Erythroblast (primary cell): ENCODE measurements at regions not wholly inside any gene's neighbourhood (a gene's known extent, or its start where the extent isn't known, plus 50 kb on each side); places are given as distances from the start of the nearest gene placed in this dataset.

Experiments used
- DNase-seq, 2 experiments: peaks; one replicate each; lab custom pipeline; 2025; lab: John Stamatoyannopoulos, UW
- GATA1 ChIP-seq: IDR thresholded peaks from 2 replicates; pipeline ENCODE4 v1.6.1; 2011; ENCODE audit warnings: low read depth, mild to moderate bottlenecking, control low read depth, low read length, moderate library complexity
- POLR2A ChIP-seq: IDR thresholded peaks from 2 replicates; pipeline ENCODE4 v1.6.1; 2011; ENCODE audit warnings: mild to moderate bottlenecking, low read length

DNA sequence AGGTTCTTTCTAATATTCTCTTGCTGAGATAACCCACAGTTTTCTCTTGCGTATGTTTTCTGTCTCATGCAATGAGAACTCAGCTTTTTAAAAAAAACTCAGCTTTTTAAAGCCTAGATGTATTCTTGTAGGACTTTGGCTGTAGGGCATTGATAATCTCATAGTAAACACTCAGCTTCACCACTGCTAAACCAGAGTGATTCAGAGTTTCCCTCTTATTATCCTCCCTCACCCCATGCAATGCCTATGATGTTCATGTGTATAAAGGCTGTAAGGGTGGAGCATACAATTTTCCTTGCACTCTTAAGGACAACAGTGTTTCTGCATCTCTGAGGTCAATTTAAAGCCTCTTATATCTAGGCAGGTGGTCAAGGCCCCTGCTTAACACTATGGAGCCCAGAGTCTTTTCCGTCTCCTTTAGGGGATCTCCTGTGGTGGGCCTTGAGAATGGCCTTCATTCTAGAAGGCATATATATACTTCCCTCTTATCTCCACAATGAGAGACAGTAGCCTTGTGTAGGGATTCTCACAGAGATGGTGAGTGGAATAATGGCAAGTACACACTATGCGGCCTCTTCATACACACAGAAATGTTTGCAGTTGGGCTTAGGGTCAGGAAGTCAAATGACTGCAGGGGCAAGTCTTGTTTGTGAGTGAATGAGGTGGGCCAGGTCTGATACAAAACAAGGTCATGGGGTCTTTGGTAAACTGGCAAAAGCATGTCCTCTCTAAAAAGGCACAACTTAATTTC lies 279.6 kb downstream of the HS3ST3A1 start:
- TF ChIP-seq POLR2A (no peak), GATA1 (no peak)
- no peak for DNase-seq

DNA sequence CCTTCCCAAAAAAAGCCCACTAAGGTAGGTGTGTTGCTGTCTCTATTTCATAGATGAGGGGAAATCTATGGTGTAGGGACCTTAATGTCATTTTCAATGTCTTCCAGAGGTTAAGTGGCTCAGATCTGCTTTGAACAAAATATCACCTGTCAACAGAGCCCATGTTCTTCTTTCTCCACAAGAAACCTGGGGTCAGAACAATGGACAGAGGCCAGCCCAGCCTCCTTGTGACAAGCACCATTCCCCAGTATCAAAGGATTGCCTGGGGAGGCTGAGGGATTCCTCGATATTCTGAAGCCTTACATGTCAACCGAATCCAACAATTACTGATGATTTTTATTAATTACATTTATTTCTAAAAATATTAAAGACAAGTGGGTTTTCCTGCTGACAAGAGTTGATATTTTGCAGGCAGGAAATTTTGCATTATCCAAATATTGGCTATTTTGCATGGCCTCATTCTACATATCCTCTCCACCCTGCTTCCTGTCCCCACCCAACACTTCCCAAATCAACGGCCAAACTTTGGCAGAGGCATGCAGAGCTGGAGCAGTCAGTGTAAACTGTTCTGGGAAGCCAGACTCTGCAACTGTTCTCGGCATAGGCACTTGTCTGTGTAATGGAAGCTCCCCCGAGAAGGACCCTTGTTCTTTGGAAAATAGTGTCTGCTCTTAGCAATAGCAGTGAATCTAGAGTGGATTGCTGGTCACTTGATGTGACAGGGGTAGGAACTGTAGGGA lies 281.5 kb downstream of the HS3ST3A1 start:
- DNase-seq: no peak
- TF ChIP-seq GATA1 (no peak), POLR2A (no peak)

DNA sequence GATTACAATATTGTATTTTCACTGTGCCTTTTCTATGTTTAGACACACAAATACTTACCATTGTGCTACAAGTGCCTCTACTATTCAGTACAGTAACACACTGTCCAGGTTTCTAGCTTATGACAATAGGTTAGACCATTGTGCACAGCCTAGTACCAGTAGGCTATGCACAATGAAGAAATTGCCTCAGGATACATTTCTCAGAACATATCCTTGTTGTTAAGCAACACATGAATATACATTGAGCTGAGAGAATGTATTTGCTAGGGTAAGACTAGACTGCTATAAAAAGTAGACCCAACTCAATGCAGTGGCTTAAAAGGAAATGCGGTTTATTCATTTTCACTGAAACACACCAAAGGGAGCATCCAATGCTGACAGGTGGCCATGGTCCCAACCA lies 285.1 kb downstream of the HS3ST3A1 start:
- TF ChIP-seq GATA1: no peak
- TF ChIP-seq POLR2A: no peak
- DNase-seq: no peak

DNA sequence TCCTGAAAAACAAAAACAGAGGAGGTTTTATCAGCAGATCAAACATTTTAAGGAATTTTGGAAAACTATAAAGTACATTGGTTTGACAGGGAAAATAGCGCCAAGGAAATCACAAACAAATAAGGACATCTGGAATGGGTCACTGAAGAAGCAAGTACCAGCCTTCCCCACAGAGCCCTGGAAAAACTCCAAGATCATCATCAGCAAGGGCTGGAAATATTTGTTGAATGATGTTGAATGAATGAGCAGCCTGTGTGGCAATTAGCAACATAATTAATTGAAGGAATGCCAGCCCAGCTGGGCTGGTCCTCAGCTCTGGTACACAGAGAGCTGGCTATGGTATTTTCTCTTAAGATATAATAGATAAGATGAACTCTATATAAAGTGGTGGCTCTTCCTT lies 290.4 kb downstream of the HS3ST3A1 start:
- no peak for DNase-seq
- TF ChIP-seq POLR2A (no peak), GATA1 (no peak)

DNA sequence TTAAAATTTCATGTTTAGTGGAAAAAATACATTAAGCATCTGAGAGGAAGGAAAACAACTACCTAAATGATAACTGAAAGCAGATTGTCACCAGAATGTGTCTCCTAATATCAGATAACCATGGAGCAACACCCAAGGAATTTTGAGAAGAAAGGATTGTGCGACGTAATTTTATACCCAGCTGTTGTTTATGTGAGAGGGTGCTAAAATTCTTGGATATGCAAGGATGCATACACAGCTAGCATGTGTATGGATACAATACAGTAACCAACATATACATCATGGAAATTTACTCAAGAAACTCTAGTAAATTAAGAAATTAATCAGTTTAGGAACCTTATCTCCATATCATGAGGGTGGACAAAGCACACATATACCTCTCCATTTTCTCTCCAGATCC lies 290.9 kb downstream of the HS3ST3A1 start:
- no peak for DNase-seq
- TF ChIP-seq GATA1: no peak
- TF ChIP-seq POLR2A: no peak

DNA sequence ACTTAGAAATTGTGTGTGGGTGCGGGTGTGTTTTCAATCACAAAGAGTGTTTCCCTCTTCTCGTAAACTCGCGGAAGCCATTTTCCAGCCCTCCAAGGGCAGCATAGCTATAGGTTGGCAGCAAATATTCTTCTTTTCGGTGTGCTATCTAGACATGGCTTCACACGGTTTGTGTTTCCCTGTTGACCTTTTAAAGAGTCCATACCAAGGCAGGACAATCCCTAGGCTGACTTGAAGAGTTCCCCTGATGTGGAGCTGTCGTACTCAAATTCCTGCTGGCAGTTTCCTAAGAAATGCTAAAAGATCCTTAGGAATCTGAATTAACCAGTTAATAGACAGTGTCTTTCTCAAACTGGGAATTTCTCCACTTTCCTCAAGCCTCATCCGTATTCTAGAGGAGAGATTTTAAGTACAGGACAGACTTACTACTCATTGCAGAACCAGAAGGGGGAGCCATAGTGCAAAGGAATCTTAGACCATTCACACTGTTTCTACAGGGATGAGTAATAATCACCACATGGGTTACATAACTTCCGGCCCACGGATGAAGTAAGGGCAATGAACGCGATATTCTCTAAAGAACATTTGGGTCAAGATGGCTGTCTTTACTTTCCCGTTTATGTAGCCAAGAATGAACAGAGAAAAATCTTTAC lies 288.6 kb upstream of the ELAC2 start:
- peak; percentile 51 to 71 for DNase-seq
- no peak for TF ChIP-seq POLR2A
- TF ChIP-seq GATA1: no peak

DNA sequence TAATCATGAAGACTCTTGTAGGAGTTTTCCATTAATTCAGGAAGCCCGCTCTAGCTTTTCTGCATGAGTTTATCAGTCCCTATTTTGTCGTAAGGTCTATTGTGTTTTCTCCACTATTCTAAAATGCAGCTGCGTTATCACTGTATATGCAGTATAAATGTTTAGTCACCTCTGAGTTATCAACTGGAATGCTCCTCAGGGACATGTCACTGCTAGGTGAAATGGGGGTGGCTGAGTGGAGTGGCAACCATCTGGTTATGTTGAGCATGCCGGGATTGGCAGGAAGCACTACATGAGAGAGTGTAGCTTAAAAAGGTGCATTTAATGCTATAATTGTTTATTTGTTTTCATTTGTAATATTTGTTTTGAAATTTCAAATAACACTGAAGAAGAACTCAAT lies 285.2 kb upstream of the ELAC2 start:
- TF ChIP-seq POLR2A (no peak), GATA1 (no peak)
- no peak for DNase-seq

DNA sequence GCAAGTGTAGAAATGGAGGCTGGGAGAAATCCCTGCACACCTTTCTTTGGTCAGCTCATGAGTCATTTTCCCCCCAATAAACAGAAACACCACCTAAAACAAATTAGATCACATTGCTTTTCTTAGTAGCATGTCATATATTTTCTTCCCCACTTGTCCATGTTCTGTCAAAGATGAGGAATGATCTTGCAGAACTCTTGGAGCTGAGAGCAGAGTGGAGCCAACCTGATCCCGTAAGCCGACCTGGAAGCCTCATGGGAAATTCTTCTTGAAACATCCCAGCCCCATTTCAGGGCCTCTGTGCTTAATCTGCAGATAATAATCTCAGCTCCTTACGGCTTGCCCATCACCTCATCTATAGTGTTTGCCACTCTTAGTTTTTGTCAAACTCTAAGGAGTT lies 284.6 kb upstream of the ELAC2 start:
- TF ChIP-seq GATA1 (no peak), POLR2A (no peak)
- no peak for DNase-seq

DNA sequence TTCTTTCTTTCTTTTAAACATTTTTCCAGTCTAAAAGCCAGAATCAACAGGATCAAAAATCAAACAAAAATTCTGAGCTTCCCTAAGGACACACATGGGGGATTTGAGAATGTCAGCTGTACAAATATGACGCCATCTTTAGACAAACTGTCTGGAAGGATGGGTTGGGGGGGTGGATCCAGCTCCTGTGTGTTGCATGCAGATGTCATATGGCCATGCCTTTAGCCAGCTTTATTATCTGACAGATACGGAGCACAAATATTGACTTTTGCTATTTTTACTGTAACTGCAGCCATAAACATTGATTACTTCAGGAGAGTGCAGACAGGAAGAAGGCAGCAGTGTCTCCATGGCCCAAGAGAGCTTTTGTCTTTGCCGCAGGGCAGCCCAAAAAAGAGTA lies 279.4 kb upstream of the ELAC2 start:
- TF ChIP-seq POLR2A (no peak), GATA1 (no peak)
- no peak for DNase-seq

DNA sequence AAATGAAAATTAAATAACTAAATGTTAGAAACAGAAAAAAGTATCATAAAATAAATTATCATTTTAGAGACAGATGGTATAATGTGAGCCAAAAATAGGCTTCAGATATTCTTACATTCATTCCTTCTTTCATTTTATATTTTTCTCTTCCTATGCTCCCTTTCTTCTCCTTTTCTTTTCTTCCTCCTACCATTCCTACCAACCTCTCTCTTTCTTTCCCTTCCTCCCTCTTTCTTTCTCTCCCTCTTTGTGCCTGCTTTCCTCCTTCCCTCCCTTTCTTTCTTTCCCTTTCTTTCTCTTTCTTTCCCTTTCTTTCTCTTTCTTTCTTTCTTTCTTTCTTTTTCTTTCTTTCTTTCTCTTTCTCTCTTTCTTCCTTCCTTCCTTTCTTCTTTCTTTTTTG lies 275.6 kb upstream of the ELAC2 start:
- DNase-seq: no peak
- no peak for TF ChIP-seq GATA1
- TF ChIP-seq POLR2A: no peak

DNA sequence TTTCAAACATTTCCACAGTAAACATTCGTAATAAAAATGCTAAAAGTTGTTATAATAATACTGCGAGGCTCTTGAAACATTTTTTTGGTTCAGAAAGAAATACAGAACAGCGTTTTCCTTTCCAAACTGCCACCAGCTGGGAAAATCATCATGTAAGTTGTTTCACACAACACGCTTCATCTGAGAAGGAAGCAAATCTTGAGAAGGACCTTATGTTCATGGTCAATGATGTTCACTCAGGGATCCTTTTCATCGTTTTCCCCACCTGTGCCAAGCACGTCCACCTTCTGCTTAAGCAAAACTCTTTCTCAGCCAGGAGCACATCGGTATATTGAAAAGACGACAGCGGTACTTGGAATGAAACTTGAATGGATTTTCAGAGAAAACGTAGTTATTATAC lies 274.5 kb upstream of the ELAC2 start:
- DNase-seq: no peak
- no peak for TF ChIP-seq GATA1
- no peak for TF ChIP-seq POLR2A

DNA sequence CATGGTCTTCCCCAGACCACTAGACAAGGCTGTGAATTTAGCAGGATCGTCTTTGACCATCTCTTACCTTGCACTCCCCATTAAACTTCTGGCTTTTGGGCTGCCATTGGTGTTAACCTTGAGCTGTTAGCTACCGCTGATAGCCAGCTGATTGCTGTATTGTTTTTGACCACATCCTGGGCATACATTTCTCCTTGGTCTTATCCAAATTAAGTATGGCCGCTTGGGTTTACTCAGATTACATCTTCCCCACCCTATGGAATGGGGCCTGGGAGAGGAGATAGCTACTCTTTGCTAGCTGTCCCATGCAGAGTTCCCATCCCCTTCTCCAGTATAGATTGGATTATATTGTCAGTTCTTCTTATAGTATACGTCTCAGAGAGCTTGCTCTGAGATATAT lies 270.4 kb upstream of the ELAC2 start:
- no peak for DNase-seq
- TF ChIP-seq POLR2A (no peak), GATA1 (no peak)

DNA sequence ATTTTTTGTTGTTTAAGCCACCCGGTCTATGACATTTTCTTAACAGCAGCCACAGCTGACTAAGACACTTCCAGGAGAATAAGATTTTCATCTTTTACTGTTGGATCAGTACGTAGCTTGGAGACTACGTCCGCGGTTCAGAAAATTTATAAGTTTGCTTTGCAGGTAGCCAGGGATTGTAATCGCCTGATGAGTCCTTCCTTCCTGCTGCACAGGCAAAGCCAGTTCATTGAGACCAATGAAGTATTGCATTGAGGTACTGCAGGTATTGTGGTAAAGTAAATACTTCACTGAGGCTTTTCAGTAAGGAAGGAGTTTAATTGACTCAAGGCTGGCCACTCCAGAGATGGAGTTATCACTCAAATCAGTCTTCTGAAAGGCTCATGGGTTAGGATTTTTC lies 269.4 kb upstream of the ELAC2 start:
- TF ChIP-seq GATA1 (no peak), POLR2A (no peak)

DNA sequence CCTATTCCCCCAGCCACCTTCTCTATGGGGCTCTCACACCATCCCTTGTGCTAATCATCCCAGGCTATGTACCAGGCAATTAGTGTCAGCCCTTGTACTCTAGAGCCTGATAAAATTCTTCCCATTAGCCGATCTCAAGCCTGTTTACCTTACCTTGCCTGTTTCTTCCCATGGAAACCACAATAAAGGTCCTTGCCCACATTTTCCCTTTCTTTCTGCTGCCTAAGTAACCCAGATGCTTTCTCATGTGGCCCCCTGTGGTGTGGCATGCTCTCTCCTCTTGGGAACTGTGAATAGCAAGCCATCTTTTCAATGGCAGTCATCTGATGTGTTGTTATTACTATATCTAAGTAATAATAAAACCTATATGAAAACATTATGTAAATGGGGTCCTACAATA lies 265.8 kb upstream of the ELAC2 start:
- TF ChIP-seq GATA1 (no peak), POLR2A (no peak)
- DNase-seq: no peak

More for the DNA sequence above, 269.4 kb upstream of the ELAC2 start:
- DNase-seq: no peak
